HG03097 (cell line): ENCODE measurements at regions not wholly inside any gene's neighbourhood (a gene's known extent, or its start where the extent isn't known, plus 50 kb on each side); places are given as distances from the start of the nearest gene placed in this dataset.
"Not testable (repeated sequence)": the region's sequence is repeated elsewhere in the genome, so short reads cannot be mapped to it uniquely, and the experiment has no call there.

ENCODE experiments used
- ATAC-seq: cut with Tn5 transposase; IDR thresholded peaks from one replicate; pipeline ENCODE4 v1.9.1; 2021; ENCODE audit not compliant: unreplicated experiment, low FRiP score

DNA sequence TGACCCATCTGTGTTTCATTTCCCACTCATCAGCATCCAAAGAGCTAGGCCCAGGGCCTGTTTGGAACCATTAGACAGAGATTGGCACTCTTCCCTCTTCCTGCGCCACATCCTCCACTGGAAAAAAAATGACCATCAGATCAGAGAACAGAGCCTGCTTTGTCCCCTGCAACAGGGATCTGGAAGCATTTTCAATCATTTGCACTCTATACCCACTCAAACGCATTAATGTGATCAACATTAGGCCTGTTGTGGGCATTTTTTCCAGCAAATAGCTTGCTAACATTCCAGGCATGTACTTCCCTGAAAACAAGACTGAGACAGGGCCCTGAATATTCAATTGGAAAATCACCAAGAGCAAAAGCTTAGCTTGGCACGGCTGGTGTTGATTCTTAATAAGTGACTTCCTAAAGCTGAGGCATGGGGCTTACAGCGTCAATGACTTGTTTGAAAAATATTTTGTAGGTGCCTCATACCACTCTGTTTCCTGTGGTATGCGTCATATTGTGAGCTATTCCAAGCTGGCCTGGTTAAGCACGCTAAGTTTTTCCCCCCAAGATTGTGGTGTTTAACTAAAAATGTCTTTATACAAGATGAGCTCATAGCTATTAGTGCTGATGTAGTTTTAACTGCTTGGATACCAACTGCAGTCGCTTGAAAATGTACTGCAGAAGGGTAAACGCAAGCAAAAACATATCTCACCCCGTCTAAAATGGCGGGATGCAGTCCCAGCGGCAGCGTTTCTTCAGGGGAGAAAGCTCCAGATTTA lies 404.4 kb downstream of the SPRY2 start:
- no peak for ATAC-seq

DNA sequence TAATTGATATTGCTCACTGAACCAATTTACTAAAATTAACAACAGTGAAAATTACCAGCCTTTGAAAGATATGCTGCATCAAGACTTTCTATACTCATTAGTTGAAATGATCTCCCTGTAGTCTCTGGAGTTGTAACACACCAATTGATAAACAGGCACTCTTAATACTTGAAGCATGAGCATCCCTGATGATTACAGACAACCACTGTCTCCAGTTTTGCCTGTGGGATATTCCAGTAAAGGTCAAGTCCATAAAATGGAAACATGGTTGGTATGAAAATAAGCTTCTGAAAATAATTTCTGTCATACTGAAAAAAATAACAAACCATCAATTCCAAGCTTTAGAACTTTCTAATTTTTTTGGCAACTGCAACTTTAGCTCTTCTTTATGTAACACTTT lies 405.8 kb downstream of the SPRY2 start:
- no peak for ATAC-seq

DNA sequence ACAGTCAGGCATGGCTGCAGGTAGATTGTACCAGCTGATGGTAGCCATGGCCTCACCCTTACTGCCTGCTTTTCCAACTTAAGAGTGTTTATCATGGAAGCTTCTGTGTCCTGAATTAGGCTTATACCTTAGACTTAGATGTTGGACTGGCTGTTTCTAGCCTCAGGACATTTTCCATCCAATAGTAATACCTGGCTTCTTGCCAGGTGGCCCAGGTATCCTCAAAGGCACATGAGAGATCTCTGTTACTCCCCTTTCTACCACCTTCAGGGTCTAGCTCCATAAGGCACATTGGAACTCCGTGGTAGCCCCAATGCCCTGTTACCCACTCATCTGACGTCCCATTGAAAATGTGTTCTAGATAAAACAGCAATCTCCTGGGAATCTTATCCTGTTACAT lies 407.5 kb downstream of the SPRY2 start:
- no peak for ATAC-seq

DNA sequence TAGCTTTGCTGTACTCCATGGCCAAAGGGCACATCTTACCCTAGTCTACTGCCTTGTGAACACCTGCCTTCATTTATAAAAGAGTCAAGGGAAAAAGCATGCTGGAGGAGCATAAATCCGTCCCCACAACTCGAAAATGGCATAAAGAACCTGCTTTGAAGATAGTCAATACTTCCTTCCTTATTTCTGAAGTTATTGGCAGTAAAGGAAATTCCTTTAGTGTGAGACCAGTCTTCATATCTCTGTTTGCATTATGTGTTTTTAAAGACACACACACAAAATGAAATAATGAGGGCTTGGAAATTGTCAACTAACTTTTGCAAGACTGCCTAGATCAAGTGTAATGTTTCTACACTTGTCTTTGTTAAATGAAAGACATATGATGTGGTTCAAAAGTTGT lies 408.4 kb downstream of the SPRY2 start:
- no peak for ATAC-seq

DNA sequence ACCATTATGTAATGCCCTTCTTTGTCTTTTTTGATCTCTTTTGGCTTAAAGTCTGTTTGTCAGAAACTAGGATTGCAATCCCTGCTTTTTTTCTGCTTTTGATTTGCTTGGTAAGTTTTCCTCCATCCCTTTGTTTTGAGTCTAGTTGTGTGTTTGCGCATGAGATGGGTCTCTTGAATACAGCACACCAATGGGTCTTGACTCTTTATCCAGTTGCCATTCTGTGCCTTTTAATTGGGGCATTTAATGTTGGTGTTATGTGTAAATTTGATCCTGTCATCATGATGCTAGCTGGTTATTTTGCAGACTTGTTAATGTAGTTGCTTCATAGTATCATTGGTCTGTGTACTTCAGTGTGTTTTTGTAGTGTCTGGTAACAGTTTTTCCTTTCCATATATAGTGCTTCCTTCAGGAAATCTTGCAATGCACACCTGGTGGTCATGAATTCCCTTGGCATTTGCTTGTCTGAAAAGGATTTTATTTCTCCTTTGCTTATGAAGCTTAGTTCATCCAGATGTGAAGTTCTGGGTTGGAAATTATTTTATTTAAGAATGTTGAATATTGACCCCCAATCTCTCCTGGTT lies 416.9 kb downstream of the SPRY2 start:
- not testable (repeated sequence) for ATAC-seq

DNA sequence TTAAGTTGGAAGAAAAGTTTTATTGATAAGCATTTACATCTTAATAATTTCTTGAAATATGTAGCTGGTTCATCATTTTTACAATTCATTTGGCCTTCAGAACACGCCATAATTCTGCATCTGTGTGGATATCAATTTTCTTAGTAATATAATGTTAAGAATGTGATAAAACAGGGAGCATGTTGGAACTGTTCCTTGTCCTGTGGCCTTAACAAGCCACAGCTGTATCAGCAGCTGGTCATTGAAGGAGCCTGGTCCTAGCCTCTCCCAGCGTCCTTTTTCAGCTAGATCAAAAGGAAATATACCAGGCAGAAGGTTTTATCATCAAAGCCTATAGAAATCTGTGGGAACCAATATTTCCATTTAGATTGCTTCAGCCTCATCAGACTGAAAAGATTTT lies 421.8 kb downstream of the SPRY2 start:
- no peak for ATAC-seq

DNA sequence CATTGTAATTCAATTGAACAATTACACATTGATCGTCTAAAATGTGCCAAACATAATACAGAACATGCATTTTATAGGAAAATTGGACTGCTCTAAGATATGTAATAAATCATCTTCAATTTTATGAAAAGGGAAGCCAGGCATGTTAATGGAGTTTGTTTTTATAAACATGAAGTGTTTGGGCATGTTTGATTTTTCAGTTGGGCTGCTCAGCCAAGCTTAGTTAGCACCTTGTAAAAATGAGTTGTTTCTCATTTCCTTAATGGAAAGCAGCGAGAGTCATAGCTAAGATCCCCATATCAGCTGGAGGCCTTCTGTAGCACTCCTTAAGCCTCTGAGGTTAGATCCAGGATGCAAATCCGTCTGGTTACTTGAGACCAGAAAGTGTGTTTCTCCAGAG lies 422.3 kb downstream of the SPRY2 start:
- ATAC-seq = no peak

DNA sequence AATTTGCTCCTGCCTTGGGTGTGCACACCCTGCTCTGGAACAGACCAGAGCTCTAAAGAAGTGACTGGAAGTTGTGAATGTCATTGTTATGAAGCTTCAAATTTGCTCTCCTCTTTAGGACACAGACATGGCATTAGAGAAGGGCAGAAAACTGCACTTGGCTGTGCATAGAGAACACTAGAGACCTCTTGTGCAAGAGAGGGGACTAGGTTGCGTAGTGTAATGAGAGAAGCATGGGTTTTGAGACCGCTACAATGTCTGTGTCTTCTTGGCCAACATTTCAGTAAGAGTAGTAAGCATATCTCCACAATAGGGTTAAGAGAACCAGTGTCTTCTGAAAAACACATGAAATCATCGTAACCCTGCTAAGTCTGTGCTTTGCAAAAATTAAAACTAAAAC lies 423.3 kb downstream of the SPRY2 start:
- ATAC-seq = no peak

DNA sequence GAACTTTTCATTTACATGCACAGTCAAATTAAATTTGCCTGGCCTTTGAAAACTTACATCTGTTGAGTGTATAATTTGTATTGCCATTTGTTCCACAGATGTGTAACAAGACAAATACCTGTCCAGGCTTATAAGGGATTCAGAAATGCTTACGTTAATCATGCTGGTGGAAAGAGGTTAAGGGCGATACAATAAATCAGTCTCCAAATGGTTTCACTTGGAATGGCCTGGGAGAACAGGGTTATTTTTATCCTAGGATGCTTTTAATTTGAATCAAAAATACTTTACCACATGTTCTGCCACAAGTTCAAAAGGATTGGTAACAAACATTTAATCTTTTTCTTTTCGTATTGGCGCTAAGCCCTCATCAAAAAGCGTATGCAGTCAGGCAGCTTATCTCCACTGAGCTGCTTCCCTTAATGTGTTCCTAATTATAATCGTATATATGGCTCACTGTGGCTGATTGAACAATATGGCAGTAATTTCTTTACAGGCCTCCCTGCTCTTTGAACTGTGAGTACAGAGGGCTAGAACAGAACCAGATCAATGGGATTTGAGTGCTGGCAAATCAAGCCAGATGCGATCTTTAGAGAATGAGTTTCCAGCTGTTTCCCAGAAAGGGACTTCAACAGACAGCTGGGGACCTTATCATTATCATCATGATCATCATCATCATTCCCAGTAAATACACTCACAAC lies 425.7 kb downstream of the SPRY2 start:
- ATAC-seq = no peak

DNA sequence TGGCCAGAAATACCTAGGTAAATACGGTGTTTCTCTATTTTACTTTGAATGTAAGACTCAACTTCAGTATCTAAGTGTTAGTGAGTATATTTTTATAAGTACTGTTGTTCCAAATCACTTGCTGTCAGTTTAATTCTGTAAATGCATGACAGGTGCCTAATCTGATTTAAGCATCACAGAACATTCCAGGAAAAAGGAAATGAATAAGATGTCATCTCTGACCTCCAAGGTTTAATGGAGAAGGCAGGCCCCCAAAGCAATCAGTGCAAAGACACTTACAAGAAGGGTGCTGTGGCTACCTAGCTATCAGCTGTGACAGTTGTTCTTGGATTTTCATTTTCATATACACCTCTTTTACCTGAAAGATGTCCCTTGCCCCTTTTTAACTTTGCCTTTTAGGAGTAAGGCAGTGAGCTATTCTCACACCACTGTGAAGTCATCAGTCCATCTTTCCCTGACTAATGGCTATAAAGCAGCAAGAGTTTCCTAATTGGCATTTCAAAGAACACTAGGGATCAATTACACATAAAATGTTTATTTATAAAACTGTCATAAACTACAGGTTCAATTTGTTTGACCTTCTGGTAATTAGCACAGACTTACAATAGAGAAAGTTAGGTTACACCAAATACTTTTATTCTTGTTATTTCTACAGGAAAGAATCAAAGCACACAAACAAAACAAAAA lies 427.6 kb downstream of the SPRY2 start:
- no peak for ATAC-seq

DNA sequence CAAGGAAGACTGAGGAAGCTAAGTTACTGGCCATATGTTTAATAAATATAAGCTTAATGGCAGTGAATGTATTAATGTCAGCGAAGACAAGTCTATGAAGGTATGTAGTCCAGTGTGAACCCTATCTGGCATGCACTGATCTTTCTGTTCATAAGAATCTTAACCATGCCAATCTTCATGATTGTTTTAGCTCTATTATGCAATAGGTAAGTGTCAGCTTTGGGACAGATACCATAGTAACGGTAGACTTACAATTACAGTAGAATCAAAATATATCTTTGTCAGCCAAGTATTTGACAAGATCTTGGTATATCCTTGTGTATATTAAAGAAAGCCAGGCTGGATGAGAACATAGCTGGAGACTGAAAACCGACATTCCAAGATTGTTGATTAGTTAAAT lies 428.5 kb downstream of the SPRY2 start:
- ATAC-seq = no peak

DNA sequence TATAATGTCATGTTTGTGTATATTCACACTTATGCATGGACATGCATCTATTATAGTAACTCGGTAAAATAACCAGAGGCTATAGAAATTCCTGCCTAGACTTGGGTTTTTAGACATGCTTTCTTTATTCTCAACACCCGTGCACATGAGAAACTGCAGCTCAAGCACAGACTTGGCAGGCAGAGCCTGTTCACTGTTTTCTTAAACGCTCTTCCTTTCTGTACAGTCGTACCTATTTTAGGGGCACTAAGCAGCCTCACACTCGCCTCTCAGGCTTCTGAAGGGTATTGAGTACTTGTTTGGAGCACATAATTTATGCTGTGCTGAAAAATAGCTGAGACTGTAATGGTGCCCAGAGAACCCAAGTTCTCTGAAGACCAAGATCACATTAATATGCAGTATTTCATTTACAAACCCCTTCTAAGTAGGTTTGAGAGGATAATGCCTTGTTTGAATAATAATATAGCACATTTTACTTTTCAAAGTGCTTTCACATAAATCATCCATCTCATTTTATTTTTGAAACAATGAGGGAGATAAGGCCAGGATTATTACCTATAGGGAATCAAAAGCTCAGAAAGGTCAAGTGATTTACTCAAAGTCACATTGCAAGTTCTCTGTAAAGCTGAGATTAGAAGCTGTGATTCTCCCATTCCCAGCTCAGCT lies 429.9 kb downstream of the SPRY2 start:
- no peak for ATAC-seq

DNA sequence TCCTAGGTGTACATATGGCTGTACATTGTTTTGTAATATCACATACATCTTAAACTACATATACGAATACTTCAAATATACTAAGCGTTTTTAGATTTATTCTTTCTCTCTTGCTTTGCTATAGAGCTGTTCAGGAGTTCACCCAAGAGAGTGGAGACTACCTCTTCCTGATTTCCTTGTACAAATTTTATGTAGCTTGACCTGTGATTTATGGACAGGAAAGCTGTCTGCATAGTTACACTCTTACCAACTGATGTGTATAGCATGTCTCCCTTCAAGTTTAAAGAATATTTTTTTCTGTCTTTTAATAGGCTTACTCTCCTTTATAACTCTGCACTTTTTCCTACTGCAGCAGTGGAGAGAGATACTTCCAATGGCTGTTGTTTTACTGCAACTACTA lies 428.7 kb downstream of the NDFIP2 start:
- ATAC-seq = no peak

DNA sequence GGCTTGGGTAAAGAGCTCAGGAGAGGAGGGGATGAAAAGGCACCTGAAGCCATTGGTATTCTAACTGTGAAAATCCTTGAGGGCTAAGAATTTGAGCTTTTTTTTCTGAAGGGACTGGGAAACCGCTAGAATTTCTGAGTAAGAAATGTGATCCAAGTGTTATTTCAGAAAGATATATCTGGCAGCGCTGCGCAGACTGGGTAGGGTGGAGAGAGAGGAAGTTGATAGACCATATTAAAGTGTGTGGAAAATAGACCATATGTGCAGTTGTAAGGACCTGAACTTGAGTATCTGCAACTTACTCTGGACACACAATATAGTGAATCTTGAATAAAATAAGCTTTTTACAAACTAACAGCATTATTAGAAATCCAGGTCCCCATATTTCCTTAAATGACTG lies 427.4 kb downstream of the NDFIP2 start:
- ATAC-seq = no peak

DNA sequence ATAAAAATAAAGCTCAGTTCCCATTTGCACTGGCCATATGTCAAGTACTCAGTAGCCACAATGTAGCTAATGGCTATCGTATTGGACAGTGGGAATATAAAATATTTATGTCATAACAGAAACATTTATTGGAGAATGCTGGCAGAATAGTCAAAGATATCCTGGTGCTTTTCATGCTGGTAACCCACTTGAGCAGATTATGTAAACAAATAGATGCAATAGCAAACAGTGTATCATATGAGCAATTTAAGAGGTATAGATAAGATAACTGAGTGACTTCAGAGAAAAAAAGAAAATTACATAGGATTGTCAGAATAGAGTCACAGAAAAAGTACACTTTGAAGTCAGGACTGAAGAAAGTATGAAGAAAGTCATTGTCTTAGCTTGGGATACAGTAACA lies 426.6 kb downstream of the NDFIP2 start:
- ATAC-seq = no peak

DNA sequence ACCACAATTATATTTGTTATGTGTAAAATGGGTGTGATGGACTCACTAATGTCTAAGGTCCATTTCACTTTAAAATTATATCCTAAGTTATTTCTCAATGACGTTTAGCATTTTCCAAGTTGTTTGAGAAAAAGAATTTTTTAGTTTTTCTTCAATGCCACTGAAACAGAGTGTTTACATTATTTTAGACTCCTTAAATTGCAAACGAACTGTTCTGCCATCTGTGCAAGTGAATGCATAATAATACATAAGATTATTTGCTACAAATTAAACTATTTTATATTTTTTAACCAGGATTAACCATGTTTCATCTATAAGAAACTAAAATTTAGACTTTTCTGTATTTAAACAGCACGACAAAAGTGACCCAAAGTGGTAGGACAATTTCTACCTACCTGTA lies 425.4 kb downstream of the NDFIP2 start:
- no peak for ATAC-seq

DNA sequence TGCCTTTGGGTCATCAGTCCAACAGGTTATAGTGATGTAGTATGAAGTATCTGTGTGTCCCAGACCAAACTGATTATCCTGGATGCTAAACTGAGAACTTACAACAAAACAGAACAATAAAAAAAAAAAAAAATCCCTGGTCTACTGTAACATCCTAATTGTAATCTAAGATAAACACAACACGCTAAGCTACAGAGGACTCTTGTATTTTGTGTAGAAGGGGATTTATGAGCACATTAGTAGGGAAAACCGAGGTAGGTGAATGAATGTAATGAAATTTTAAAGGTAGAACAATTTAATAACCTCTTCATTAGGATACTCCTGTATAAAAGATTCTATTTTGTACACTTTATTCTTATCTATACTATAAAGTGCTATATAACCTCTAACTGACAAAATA lies 424.1 kb downstream of the NDFIP2 start:
- no peak for ATAC-seq

DNA sequence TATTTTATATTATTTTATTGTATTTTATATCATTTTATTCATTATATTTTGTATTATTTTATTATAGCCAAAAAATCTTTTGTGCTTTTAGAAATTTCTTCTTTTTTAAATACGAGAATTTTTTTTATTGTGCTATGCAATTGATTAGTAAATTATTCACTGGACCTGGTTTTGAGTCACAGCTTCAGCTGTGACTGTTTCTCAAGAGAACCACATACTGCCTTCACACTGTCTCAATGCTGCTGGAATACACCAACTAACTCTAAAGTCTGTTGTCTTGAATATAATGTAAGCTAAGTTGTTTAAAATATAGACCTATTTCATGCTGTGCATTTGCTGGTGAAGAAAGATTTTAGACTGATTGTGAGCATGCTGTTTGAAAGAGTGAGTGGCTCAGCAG lies 423.6 kb downstream of the NDFIP2 start:
- ATAC-seq = no peak

DNA sequence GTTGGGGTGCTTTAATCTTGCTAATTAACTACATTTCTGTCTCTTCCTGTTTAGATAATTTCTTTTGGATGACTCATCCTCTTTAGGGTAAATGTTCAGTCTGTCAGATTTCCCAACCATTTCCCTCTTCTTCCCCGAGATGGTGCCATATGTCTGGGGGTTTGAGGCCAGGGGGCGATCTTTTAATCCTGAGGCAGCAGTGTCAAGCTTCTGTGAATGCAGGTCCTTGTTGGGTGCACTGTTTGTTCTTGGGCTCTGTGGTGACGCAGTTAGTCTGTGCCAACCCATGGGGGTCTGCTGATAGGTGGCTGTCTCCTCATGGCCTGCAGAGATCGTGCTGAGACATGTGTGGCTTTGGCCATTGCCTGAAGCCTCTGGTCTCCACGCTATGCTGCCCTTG lies 420.4 kb downstream of the NDFIP2 start:
- ATAC-seq = no peak

DNA sequence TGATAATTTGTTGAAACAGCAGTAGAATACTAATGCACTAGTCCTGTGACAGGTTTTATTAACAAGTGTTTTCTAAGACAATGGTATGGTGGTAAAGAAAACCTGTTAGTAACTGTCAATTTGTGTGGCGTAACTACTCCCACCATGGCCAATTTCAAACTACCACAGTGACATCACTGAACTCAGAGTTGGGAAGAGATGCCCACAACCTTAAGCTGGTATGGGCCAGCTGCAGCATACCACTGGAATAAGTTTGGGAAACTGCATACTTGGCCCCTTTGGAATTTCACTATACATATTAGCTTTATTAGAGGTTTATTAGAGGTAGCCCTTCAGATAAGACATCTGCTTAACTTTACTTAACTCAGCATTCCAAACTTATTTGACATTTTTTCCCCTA lies 419.4 kb downstream of the NDFIP2 start:
- ATAC-seq = no peak

DNA sequence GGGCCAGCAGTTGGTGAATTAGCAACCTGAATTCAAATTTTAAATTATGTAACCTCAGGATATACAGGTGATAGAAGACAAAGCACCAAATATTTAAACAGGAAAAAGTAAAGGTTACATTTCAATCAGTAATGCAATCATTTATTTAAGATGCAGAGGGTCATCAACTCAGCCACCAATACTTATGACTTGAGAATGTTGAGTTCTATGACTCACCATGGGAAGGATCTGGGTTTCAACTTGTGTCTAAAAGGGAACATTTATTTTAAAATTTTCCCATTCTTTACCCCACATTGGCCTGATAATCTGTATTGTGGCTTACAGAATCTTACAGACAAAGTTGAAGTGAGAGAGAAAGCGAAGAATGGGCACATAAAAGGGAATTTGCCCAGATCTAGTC lies 418.0 kb downstream of the NDFIP2 start:
- no peak for ATAC-seq
